K562 (cell line): ENCODE measurements at regions not wholly inside any gene's neighbourhood (a gene's known extent, or its start where the extent isn't known, plus 50 kb on each side); places are given as distances from the start of the nearest gene placed in this dataset.

Source experiments
- ASH1L ChIP-seq: fragments of 450-650 bp; IDR thresholded peaks from 2 replicates; pipeline ENCODE4 v1.6.1; 2018; ENCODE audit warnings: borderline replicate concordance, mild to moderate bottlenecking, low read depth; ENCODE audit not compliant: partially characterized antibody
- BCL6 ChIP-seq: fragments of 250-450 bp; sonication (Bioruptor Pico); IDR thresholded peaks from 2 replicates; pipeline ENCODE4 v1.4.0; 2020
- BRD9 ChIP-seq: fragments of 450-650 bp; IDR thresholded peaks from 2 replicates; pipeline ENCODE4 v1.6.1; 2018; ENCODE audit warnings: low read depth; ENCODE audit not compliant: partially characterized antibody
- DDX20 ChIP-seq: fragments of 450-650 bp; IDR thresholded peaks from 2 replicates; pipeline ENCODE4 v1.6.1; 2016; ENCODE audit warnings: missing genetic modification characterization, low read depth, mild to moderate bottlenecking, missing compliant biosample characterization, moderate library complexity
- DPF2 ChIP-seq: fragments of 450-650 bp; IDR thresholded peaks from 2 replicates; pipeline ENCODE4 v1.6.1; 2016
- FOXJ2 ChIP-seq: fragments of 200-800 bp; sonication (Bioruptor generic); IDR thresholded peaks from 2 replicates; pipeline ENCODE4 v1.6.1; 2016; ENCODE audit warnings: missing genetic modification characterization, missing compliant biosample characterization
- GABPB2 ChIP-seq: fragments of 250-450 bp; sonication (Bioruptor Pico); conservative IDR thresholded peaks from 2 replicates; pipeline ENCODE4 v1.5.1; 2021; ENCODE audit warnings: mild to moderate bottlenecking
- GATAD2B ChIP-seq: fragments of 450-650 bp; IDR thresholded peaks from 2 replicates; pipeline ENCODE4 v1.6.1; 2017; ENCODE audit warnings: mild to moderate bottlenecking, borderline replicate concordance
- HDGF ChIP-seq: fragments of 450-650 bp; IDR thresholded peaks from 2 replicates; pipeline ENCODE4 v1.6.1; 2016
- HNRNPK ChIP-seq: fragments of 200-400 bp; formaldehyde crosslinking; IDR thresholded peaks from one replicate; pipeline ENCODE4 v1.6.1; 2018; ENCODE audit warnings: mild to moderate bottlenecking, low read depth, low read length; ENCODE audit not compliant: poor library complexity, severe bottlenecking
- KAT8 ChIP-seq: fragments of 450-650 bp; IDR thresholded peaks from 2 replicates; pipeline ENCODE4 v1.6.1; 2016; ENCODE audit warnings: low read depth, mild to moderate bottlenecking
- KHSRP ChIP-seq: fragments of 450-650 bp; IDR thresholded peaks from 2 replicates; pipeline ENCODE4 v1.6.1; 2017
- MED1 ChIP-seq: sonication (generic); formaldehyde crosslinking; IDR thresholded peaks from 2 replicates; pipeline ENCODE4 v1.8.1; 2023; ENCODE audit warnings: missing genetic modification reagents, borderline replicate concordance
- MYC ChIP-seq, 2 experiments: fragments of 250-450 bp in 1 of 2; sonication (Bioruptor Pico) in 1 of 2; IDR thresholded peaks; 2 replicates each; pipeline versions ENCODE4 v1.5.1 to v1.6.1; 2012 to 2021; ENCODE audit warnings: low read depth in 2 of 2, borderline replicate concordance in 1 of 2, improper control_type of control experiment in 1 of 2, low read length in 1 of 2, mild to moderate bottlenecking in 1 of 2, moderate library complexity in 1 of 2
- NFE2 ChIP-seq: IDR thresholded peaks from 2 replicates; pipeline ENCODE4 v1.6.1; 2014; ENCODE audit warnings: antibody characterized with exemption, low read depth
- NR2C1 ChIP-seq, 2 experiments: fragments of 450-650 bp; IDR thresholded peaks; 2 replicates each; pipeline ENCODE4 v1.6.1; 2017; ENCODE audit warnings: mild to moderate bottlenecking in 2 of 2, antibody characterized with exemption in 1 of 2, inconsistent platforms in 1 of 2, missing compliant biosample characterization in 1 of 2, missing genetic modification characterization in 1 of 2
- SMAD2 ChIP-seq: fragments of 150-350 bp; IDR thresholded peaks from 2 replicates; pipeline ENCODE4 v1.6.1; 2014; ENCODE audit warnings: low read depth, mild to moderate bottlenecking, low read length
- SNIP1 ChIP-seq: fragments of 450-650 bp; IDR thresholded peaks from 2 replicates; pipeline ENCODE4 v1.7.1; 2017; ENCODE audit warnings: low read depth, mild to moderate bottlenecking
- SRSF3 ChIP-seq: fragments of 200-400 bp; formaldehyde crosslinking; IDR thresholded peaks from 2 replicates; pipeline ENCODE4 v1.6.1; 2016; ENCODE audit warnings: mild to moderate bottlenecking, low read length, moderate library complexity; ENCODE audit not compliant: insufficient read depth
- TCF7 ChIP-seq: sonication (generic); IDR thresholded peaks from 2 replicates; pipeline ENCODE4 v1.6.1; 2016; ENCODE audit warnings: antibody characterized with exemption, borderline replicate concordance
- TFAM ChIP-seq: fragments of 250-450 bp; sonication (Bioruptor Pico); conservative IDR thresholded peaks from 2 replicates; pipeline ENCODE4 v1.5.0; 2021; ENCODE audit warnings: mild to moderate bottlenecking, moderate library complexity
- THRAP3 ChIP-seq: fragments of 450-650 bp; IDR thresholded peaks from 2 replicates; pipeline ENCODE4 v1.6.1; 2016; ENCODE audit warnings: mild to moderate bottlenecking, inconsistent platforms, borderline replicate concordance
- ZC3H8 ChIP-seq: fragments of 450-650 bp; IDR thresholded peaks from 2 replicates; pipeline ENCODE4 v1.6.1; 2017
- ZKSCAN8 ChIP-seq: fragments of 200-800 bp; sonication (Bioruptor generic); IDR thresholded peaks from 2 replicates; pipeline ENCODE4 v1.6.1; 2016; ENCODE audit warnings: missing genetic modification characterization, missing compliant biosample characterization
- ZNF274 ChIP-seq: IDR thresholded peaks from 2 replicates; pipeline ENCODE4 v1.6.1; 2011; ENCODE audit warnings: low read depth, mild to moderate bottlenecking, low read length, moderate library complexity, borderline replicate concordance
- ZNF551 ChIP-seq: fragments of 250-450 bp; sonication (Bioruptor Pico); IDR thresholded peaks from 2 replicates; pipeline ENCODE4 v1.5.0; 2021; ENCODE audit warnings: mild to moderate bottlenecking, moderate library complexity
- ZNF586 ChIP-seq: fragments of 450-650 bp; formaldehyde crosslinking; conservative IDR thresholded peaks from 2 replicates; pipeline ENCODE4 v1.4.0; 2020; ENCODE audit warnings: mild to moderate bottlenecking, moderate library complexity
- ZNF707 ChIP-seq: fragments of 250-450 bp; sonication (Bioruptor Pico); conservative IDR thresholded peaks from 2 replicates; pipeline ENCODE4 v1.8.0; 2022; ENCODE audit warnings: inconsistent platforms, mild to moderate bottlenecking, moderate library complexity
- TF ChIP-seq, protein P1 (sequence below): fragments of 250-450 bp; sonication (Bioruptor Pico); IDR thresholded peaks from 2 replicates; pipeline ENCODE4 v1.4.0; 2020; ENCODE audit warnings: mild to moderate bottlenecking, moderate library complexity
- TF ChIP-seq, protein P2 (sequence below): fragments of 250-450 bp; sonication (Bioruptor Pico); IDR thresholded peaks from 2 replicates; pipeline ENCODE4 v1.8.0; 2021; ENCODE audit warnings: moderate library complexity, mild to moderate bottlenecking, inconsistent platforms

GRCh38 chr6:28742668-28743270 lies 181.0 kb downstream of the TRIM27 start (continued):
- TF ChIP-seq, protein P1, sequence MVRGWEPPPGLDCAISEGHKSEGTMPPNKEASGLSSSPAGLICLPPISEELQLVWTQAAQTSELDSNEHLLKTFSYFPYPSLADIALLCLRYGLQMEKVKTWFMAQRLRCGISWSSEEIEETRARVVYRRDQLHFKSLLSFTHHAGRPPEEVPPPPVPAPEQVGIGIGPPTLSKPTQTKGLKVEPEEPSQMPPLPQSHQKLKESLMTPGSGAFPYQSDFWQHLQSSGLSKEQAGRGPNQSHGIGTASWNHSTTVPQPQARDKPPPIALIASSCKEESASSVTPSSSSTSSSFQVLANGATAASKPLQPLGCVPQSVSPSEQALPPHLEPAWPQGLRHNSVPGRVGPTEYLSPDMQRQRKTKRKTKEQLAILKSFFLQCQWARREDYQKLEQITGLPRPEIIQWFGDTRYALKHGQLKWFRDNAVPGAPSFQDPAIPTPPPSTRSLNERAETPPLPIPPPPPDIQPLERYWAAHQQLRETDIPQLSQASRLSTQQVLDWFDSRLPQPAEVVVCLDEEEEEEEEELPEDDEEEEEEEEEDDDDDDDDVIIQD (CRISPR knock-in tag): no peak
- no peak for TF ChIP-seq SMAD2
- no peak for TF ChIP-seq ZNF586 (CRISPR knock-in tag)
- TF ChIP-seq, protein P2, sequence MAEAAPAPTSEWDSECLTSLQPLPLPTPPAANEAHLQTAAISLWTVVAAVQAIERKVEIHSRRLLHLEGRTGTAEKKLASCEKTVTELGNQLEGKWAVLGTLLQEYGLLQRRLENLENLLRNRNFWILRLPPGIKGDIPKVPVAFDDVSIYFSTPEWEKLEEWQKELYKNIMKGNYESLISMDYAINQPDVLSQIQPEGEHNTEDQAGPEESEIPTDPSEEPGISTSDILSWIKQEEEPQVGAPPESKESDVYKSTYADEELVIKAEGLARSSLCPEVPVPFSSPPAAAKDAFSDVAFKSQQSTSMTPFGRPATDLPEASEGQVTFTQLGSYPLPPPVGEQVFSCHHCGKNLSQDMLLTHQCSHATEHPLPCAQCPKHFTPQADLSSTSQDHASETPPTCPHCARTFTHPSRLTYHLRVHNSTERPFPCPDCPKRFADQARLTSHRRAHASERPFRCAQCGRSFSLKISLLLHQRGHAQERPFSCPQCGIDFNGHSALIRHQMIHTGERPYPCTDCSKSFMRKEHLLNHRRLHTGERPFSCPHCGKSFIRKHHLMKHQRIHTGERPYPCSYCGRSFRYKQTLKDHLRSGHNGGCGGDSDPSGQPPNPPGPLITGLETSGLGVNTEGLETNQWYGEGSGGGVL (CRISPR knock-in tag): no peak
- no peak for TF ChIP-seq TFAM
- TF ChIP-seq TCF7: no peak
- no peak for TF ChIP-seq ZNF707 (CRISPR knock-in tag)
- no peak for TF ChIP-seq DDX20
- no peak for TF ChIP-seq MED1
- no peak for TF ChIP-seq NFE2
- TF ChIP-seq GATAD2B: peak; percentile 70
- TF ChIP-seq ZC3H8: no peak
- no peak for TF ChIP-seq KHSRP
- TF ChIP-seq SNIP1: no peak
- TF ChIP-seq KAT8: no peak
- no peak for TF ChIP-seq HDGF
- TF ChIP-seq DPF2: no peak
- TF ChIP-seq HNRNPK: no peak
- TF ChIP-seq GABPB2 (CRISPR knock-in tag): no peak
- peak; percentile 79 for TF ChIP-seq FOXJ2 (tag)
- no peak for TF ChIP-seq ZNF551
- peak; percentile 71 for TF ChIP-seq BRD9
- no peak for TF ChIP-seq ASH1L
- TF ChIP-seq BCL6 (CRISPR knock-in tag): no peak
- TF ChIP-seq ZNF274: no peak
- no peak for TF ChIP-seq NR2C1 (IDR thresholded peaks at IDR 0.05)
- no peak for TF ChIP-seq NR2C1 (tag; IDR thresholded peaks at IDR 0.05)
- peak; percentile 88 for TF ChIP-seq MYC (IDR thresholded peaks at IDR 0.05; ENCODE audit: low read depth, low read length)
- TF ChIP-seq MYC (CRISPR knock-in tag; IDR thresholded peaks at IDR 0.05; ENCODE audit: borderline replicate concordance, low read depth): no peak
- no peak for TF ChIP-seq SRSF3
- TF ChIP-seq THRAP3: peak; percentile 91
- no peak for TF ChIP-seq ZKSCAN8 (CRISPR knock-in tag)
